GM19372 (cell line): ENCODE measurements at regions not wholly inside any gene's neighbourhood (a gene's known extent, or its start where the extent isn't known, plus 50 kb on each side); places are given as distances from the start of the nearest gene placed in this dataset.
"Not testable (repeated sequence)": the region's sequence is repeated elsewhere in the genome, so short reads cannot be mapped to it uniquely, and the experiment has no call there.

Source experiments
- ATAC-seq: cut with Tn5 transposase; IDR thresholded peaks from one replicate; pipeline ENCODE4 v1.9.1; 2021; ENCODE audit warnings: mild to moderate bottlenecking, low read depth, moderate library complexity; ENCODE audit not compliant: unreplicated experiment

- not testable (repeated sequence) for ATAC-seq
These were observed 746.1 kb downstream of the PRIM2 start for GRCh38 chr6:58063542-58063941.

GRCh38 chr6:58067867-58068548 lies 750.6 kb downstream of the PRIM2 start:
- not testable (repeated sequence) for ATAC-seq

- no peak for ATAC-seq
These were observed 755.8 kb downstream of the PRIM2 start for GRCh38 chr6:58073263-58073662.

DNA sequence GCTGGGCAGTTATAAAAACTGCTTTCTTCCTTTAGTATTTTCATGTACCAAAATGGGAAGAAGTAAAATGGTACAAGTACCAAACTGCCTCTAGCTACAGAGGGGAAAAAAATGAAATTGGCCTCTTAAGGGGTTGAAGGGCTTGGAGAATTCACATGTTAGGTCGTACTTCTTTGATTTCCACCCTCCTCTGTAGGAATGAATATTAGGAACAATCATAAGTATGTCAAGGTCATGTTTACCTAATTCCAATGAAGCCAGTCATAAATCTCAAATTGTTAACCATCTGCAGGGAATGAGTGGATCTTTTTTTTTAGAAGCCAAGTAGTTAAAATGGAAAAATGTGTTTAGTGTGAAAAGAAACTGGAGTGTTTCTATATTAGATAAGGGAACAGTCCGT lies 772.6 kb downstream of the PRIM2 start:
- not testable (repeated sequence) for ATAC-seq

DNA sequence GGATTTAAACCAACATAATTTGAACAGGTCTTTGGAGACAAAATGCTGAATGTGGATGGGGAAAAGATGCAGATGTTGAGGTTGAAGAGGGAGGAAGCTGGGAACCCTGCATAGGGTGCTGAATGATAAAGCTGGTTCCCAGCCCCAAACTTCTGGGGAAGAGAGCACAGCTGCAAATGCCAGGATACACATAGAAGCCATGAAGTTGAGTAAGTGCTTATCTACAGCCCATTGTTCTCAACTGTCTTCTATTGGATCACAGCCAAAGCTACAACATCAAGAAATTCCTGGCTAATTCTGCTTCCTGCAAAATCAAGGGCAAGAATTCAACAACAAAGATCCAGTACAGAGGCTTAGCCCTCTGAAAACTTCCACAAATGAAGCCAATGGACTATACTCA lies 779.8 kb downstream of the PRIM2 start:
- ATAC-seq, result not testable (repeated sequence)

- ATAC-seq, result no peak
These were observed 796.5 kb downstream of the PRIM2 start for GRCh38 chr6:58113960-58114359.

- ATAC-seq, result not testable (repeated sequence)
These were observed 799.7 kb downstream of the PRIM2 start for GRCh38 chr6:58117162-58117561.

DNA sequence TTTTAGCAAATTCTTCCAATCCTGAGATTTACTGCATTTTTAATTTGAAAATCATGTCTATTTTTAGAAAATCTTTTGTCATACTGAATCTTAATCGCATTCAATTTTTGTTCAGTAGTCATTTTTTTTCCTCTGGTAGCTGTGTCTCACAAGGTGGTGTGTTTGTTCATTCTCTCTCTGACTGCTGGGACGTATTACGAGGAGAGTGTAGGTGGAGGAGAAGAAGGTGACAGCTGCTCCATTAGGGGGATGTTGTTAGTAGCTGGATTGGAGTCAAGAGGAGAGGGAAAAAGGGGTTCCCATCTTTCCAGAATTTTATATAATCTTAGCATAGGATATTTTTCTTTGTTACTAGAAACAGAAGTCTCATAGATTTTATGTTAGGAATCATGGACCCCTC lies 804.2 kb downstream of the PRIM2 start:
- ATAC-seq, result not testable (repeated sequence)

- ATAC-seq, result not testable (repeated sequence)
These were observed 806.3 kb downstream of the PRIM2 start for GRCh38 chr6:58123770-58124169.

DNA sequence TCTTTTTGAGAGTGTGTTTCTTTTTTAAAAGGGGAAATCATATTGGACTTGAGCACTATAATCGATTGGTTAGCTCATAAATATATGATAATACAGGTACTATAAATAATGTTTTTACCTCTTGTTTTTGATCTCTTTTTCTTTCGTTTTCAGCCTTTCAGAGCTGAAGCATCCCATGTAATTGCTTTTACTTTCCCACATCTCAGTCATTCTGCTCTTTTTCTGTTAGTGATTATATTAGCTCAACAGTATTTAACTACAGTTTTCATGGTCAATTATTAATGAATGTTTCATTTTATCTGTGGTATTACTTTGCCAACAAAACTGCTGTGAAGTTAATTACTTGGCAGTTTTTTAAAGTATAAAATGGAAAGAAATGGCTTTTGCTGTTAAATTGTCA lies 811.1 kb downstream of the PRIM2 start:
- ATAC-seq, result not testable (repeated sequence)

DNA sequence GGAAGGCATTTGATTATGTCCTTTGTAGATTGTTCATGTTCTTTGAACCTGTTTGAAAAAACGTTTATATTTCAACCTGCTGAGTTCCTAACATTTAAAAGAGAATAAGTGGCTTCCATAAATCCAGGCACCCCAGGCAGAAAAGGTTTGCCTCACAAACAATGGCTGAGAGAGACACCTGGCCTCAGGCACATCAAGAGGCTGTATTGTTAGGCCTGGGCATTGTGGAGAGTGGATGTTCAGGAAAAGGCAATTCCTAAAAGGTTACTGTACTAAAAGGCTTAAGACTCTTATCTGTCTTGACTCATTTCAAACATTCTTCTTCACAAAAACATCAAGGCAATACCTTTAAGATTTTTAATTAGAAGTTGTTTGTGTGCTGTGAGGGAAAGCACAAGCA lies 811.7 kb downstream of the PRIM2 start:
- not testable (repeated sequence) for ATAC-seq

DNA sequence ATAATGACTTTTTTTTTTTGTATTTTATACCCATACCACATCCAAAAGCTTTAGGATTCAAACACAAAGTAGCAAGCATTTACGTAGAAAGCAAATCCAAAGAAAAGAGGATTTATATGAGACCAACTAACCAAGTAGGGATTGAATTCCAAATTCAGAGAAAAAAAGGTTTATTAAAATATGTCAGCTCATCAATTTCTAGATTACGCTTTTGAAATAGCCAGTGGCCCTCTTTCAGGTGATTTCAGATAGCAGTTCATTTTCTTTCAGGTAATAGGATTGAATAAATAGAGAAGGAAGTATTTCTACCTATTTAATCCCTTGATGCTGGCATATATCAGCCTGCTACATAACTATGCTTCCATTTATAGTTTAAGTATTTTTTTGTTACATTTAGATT lies 822.3 kb downstream of the PRIM2 start:
- not testable (repeated sequence) for ATAC-seq

GRCh38 chr6:58171025-58171424 lies 853.6 kb downstream of the PRIM2 start:
- ATAC-seq, result not testable (repeated sequence)

DNA sequence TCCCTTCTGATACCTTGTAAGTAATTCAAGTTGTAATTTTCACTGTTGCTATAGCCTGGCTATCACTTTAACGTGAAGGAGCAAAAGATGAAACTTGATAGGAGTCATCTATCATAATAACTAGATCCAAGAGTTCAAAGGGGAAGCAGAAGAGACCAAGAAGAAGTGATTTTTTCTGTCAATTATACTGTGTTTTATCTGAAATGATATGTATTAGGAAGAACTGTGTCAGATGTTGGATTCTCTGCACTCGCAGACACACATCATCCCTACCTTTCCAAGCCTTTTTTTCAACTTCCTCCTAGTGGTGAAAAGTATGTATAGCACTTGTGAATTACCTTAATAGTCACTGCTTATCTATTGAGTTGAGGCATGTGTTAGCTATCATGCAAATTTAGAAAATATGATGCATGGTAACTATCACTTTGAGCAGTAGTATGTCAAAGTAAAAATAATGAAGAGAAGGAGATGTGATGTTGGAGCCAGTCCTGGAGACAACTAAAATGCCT lies 864.2 kb downstream of the PRIM2 start:
- not testable (repeated sequence) for ATAC-seq

- not testable (repeated sequence) for ATAC-seq
These were observed 867.9 kb downstream of the PRIM2 start for GRCh38 chr6:58185300-58185699.

- ATAC-seq, result not testable (repeated sequence)
These were observed 875.8 kb downstream of the PRIM2 start for GRCh38 chr6:58193209-58193608.

DNA sequence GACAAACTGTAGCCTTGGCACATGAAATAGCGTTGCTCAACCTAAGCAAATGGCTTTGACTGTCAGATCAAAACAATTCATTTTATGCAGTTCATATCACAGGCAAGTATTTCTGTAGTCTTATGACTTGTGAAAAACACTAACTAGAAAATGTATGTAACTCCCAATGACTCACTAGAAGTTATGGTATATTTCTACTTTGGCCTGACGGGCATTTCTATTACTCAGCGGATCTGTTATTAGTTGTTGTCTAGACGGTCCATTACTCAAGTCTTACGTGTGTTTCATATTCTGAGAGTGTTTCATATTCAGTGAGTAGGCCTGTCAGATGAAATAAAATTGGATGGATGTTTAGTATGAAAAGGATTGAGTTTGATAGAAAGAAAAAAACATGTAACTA lies 880.9 kb downstream of the PRIM2 start:
- no peak for ATAC-seq

- ATAC-seq, result not testable (repeated sequence)
These were observed 919.7 kb downstream of the PRIM2 start for GRCh38 chr6:58237124-58237523.

DNA sequence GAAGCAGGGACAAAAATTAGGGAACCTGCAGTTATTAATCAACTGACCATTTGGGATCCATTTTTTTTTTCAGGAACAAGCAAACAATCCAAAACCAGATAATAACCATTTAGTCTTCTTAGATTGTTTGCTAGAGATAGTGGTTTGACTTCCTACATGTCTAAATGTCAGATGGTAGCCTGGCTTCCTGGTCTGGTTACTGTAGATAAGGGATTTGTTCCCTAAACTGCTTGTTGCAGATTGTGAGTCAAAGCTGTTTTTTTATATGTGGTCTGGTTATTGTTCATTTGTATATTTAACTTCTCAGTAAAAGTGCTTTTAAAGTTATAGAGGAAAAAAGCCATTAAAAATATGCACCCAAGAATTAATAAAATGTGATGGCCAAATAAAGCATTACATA lies 921.0 kb downstream of the PRIM2 start:
- not testable (repeated sequence) for ATAC-seq

DNA sequence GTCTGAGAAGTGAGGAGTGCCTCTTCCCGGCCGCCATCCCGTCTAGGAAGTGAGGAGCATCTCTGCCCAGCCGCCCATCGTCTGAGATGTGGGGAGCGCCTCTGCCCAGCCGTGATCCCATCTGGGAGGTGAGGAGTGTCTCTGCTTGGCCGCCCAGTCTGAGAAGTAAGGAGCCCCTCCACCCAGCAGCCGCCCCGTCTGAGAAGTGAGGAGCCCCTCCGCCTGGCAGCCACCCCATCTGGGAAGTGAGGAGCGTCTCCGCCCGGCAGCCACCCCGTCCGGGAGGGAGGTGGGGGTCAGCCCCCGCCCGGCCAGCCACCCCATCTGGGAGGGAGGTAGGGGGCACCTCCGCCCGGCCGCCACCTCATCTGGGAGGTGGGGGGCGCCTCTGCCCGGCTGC lies 940.2 kb downstream of the PRIM2 start:
- ATAC-seq, result not testable (repeated sequence)

- no peak for ATAC-seq
These were observed 972.7 kb downstream of the PRIM2 start for GRCh38 chr6:58290177-58290576.

- ATAC-seq, result not testable (repeated sequence)
These were observed 973.9 kb downstream of the PRIM2 start for GRCh38 chr6:58291319-58291718.
